Hepatic stellate cell (primary cell): ENCODE measurements at regions not wholly inside any gene's neighbourhood (a gene's known extent, or its start where the extent isn't known, plus 50 kb on each side); places are given as distances from the start of the nearest gene placed in this dataset.

Source experiments
- DNase-seq: peaks from one replicate; pipeline ENCODE4 v3.0.0; 2011; ENCODE audit warnings: low spot score

GRCh38 chr12:114767906-114768722, 84.1 kb upstream of the TBX3 start:
- DNase-seq = no peak

GRCh38 chr12:114767084-114767760, 83.2 kb upstream of the TBX3 start:
- no peak for DNase-seq

- no peak for DNase-seq
These were observed 82.2 kb upstream of the TBX3 start for GRCh38 chr12:114765960-114766691.

- no peak for DNase-seq
These were observed 80.5 kb upstream of the TBX3 start for GRCh38 chr12:114764510-114764909.

GRCh38 chr12:114762490-114763110, 78.6 kb upstream of the TBX3 start:
- peak; percentile 29 for DNase-seq

GRCh38 chr12:114760151-114760877, 76.3 kb upstream of the TBX3 start:
- no peak for DNase-seq

- DNase-seq = no peak
These were observed 75.7 kb upstream of the TBX3 start for GRCh38 chr12:114759635-114760034.

GRCh38 chr12:114757684-114758325, 73.8 kb upstream of the TBX3 start:
- no peak for DNase-seq

GRCh38 chr12:114752217-114752616, 68.2 kb upstream of the TBX3 start:
- no peak for DNase-seq

GRCh38 chr12:114751712-114752111, 67.7 kb upstream of the TBX3 start:
- no peak for DNase-seq

- DNase-seq = no peak
These were observed 66.9 kb upstream of the TBX3 start for GRCh38 chr12:114750917-114751316.

- DNase-seq = no peak
These were observed 65.1 kb upstream of the TBX3 start for GRCh38 chr12:114749065-114749464.

GRCh38 chr12:114747012-114747858, 63.3 kb upstream of the TBX3 start:
- DNase-seq = no peak

- DNase-seq = no peak
These were observed 62.5 kb upstream of the TBX3 start for GRCh38 chr12:114746297-114747011.

GRCh38 chr12:114744691-114745090, 60.7 kb upstream of the TBX3 start:
- DNase-seq = peak; percentile 29

GRCh38 chr12:114744285-114744684, 60.3 kb upstream of the TBX3 start:
- no peak for DNase-seq

GRCh38 chr12:114743799-114744198, 59.8 kb upstream of the TBX3 start:
- DNase-seq = no peak

GRCh38 chr12:114743289-114743688, 59.3 kb upstream of the TBX3 start:
- DNase-seq = no peak

GRCh38 chr12:114742363-114742762, 58.4 kb upstream of the TBX3 start:
- DNase-seq = no peak

GRCh38 chr12:114741940-114742339, 58.0 kb upstream of the TBX3 start:
- no peak for DNase-seq
